Keratinocyte (primary cell): ENCODE measurements at regions not wholly inside any gene's neighbourhood (a gene's known extent, or its start where the extent isn't known, plus 50 kb on each side); places are given as distances from the start of the nearest gene placed in this dataset.
"Not testable (repeated sequence)": the region's sequence is repeated elsewhere in the genome, so short reads cannot be mapped to it uniquely, and the experiment has no call there.

Source experiments
- DNase-seq: peaks from one replicate; pipeline ENCODE4 v3.0.0-alpha.2; 2011; ENCODE audit warnings: low read depth, missing footprints, low spot score
- FAIRE-seq: peaks from 2 replicates; lab custom pipeline; 2011; peaks lifted over from hg19 to GRCh38; lab: Jason Lieb, UNC
- H2AFZ ChIP-seq: 2 replicates; pipeline ENCODE4 v1.6.0; 2012; ENCODE audit warnings: low read length, control low read depth, inconsistent platforms; ENCODE audit not compliant: control insufficient read depth
- H3K27ac ChIP-seq: 2 replicates; pipeline ENCODE4 v1.5.1; 2011; ENCODE audit warnings: low read length; ENCODE audit not compliant: control insufficient read depth, insufficient read depth
- H3K27me3 ChIP-seq: 3 replicates; pipeline ENCODE4 v1.6.0; 2011; ENCODE audit warnings: low read length; ENCODE audit not compliant: control insufficient read depth, insufficient read depth; ENCODE audit errors: extremely low read depth
- H3K36me3 ChIP-seq, 2 experiments: 2 replicates in 1 of 2; 3 replicates in 1 of 2; pipeline ENCODE4 v1.5.1; 2011; ENCODE audit warnings: low read length in 2 of 2, mild to moderate bottlenecking in 1 of 2; ENCODE audit not compliant: control insufficient read depth in 2 of 2, insufficient read depth in 2 of 2; ENCODE audit errors: extremely low read depth in 1 of 2
- H3K4me1 ChIP-seq: 3 replicates; pipeline ENCODE4 v1.5.1; 2011; ENCODE audit warnings: low read length; ENCODE audit not compliant: control insufficient read depth, insufficient read depth; ENCODE audit errors: extremely low read depth
- H3K4me2 ChIP-seq: 3 replicates; pipeline ENCODE4 v1.6.0; 2011; ENCODE audit warnings: low read depth, low read length; ENCODE audit not compliant: control insufficient read depth, insufficient read depth; ENCODE audit errors: extremely low read depth
- H3K4me3 ChIP-seq, 3 experiments: fragments of 200-600 bp in 1 of 3; sonication (generic) in 1 of 3; 2 replicates in 2 of 3; 3 replicates in 1 of 3; pipeline ENCODE4 v1.5.1; 2011 to 2016; ENCODE audit warnings: low read length in 3 of 3, mild to moderate bottlenecking in 3 of 3, control low read depth in 2 of 3, inconsistent platforms in 1 of 3, low read depth in 1 of 3, mixed read lengths in 1 of 3, mixed run types in 1 of 3, moderate library complexity in 1 of 3; ENCODE audit not compliant: control insufficient read depth in 2 of 3, insufficient read depth in 2 of 3; ENCODE audit errors: extremely low read depth in 1 of 3
- H3K79me2 ChIP-seq: 2 replicates; pipeline ENCODE4 v1.6.0; 2012; ENCODE audit warnings: low read length; ENCODE audit not compliant: control insufficient read depth, insufficient read depth
- H3K9ac ChIP-seq: 3 replicates; pipeline ENCODE4 v1.6.0; 2011; ENCODE audit warnings: low read length; ENCODE audit not compliant: control insufficient read depth, insufficient read depth; ENCODE audit errors: extremely low read depth
- H3K9me1 ChIP-seq: 3 replicates; pipeline ENCODE4 v1.6.0; 2011; ENCODE audit warnings: low read length; ENCODE audit not compliant: control insufficient read depth, insufficient read depth; ENCODE audit errors: extremely low read depth
- H3K9me3 ChIP-seq: 2 replicates; pipeline ENCODE4 v1.5.1; 2012; ENCODE audit warnings: low read depth, low read length; ENCODE audit not compliant: control insufficient read depth
- H4K20me1 ChIP-seq: 3 replicates; pipeline ENCODE4 v1.6.0; 2011; ENCODE audit warnings: low read length; ENCODE audit not compliant: control insufficient read depth, insufficient read depth; ENCODE audit errors: extremely low read depth
- dilution Hi-C: fragments of 300-500 bp; cut with MboI; formaldehyde crosslinking; loops from one replicate; pipeline ENCODE4 v1.7.0; 2020; ENCODE audit warnings: low sequenced_read_pairs; ENCODE audit not compliant: extremely low pct_ligation_motif_present

DNA sequence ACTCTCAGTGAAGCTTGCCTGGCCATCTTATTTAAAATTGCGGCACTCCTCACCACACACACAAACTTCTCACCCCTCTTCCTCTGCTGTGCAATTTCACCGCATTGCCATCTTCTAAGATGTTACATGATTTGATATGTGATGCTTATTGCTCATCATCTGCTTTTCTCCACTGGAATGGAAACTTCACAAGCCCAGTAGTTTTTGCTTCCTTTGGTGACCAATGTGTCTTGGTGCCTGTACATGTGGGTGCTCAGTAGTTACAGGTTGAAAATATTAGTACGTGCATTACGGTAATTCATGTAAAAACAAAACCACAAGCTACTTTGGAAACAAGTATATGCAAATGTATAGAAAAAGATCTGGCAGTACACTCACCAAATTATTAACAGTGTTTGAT is 99.2 kb downstream of the SPDYE17 start:
- H3K4me1 ChIP-seq, DNase-seq, H3K36me3 ChIP-seq, H3K4me2 ChIP-seq, H3K27ac ChIP-seq, H3K9me3 ChIP-seq, H3K79me2 ChIP-seq, H4K20me1 ChIP-seq, dilution Hi-C loops, H3K9ac ChIP-seq, H2AFZ ChIP-seq, H3K4me3 ChIP-seq, H3K27me3 ChIP-seq, H3K9me1 ChIP-seq: not testable (repeated sequence)
- FAIRE-seq: peak; percentile 41

- H3K4me2 ChIP-seq, H4K20me1 ChIP-seq, H3K79me2 ChIP-seq, H2AFZ ChIP-seq, H3K9ac ChIP-seq, H3K4me3 ChIP-seq, H3K9me1 ChIP-seq, DNase-seq, dilution Hi-C loops, H3K4me1 ChIP-seq, H3K27ac ChIP-seq, H3K36me3 ChIP-seq, H3K27me3 ChIP-seq, H3K9me3 ChIP-seq: not testable (repeated sequence)
- FAIRE-seq: peak; percentile 69
Observed at GRCh38 chr7:76931441-76931840, 100.7 kb downstream of the SPDYE17 start.

- dilution Hi-C loops, H3K9me3 ChIP-seq, H3K9ac ChIP-seq, DNase-seq, H3K27ac ChIP-seq, H3K79me2 ChIP-seq, H4K20me1 ChIP-seq, H3K9me1 ChIP-seq, H3K27me3 ChIP-seq, H3K4me2 ChIP-seq, H3K4me3 ChIP-seq, H3K36me3 ChIP-seq, H2AFZ ChIP-seq, H3K4me1 ChIP-seq: not testable (repeated sequence)
- peak; percentile 67 for FAIRE-seq
Observed at GRCh38 chr7:76930416-76930815, 101.7 kb downstream of the SPDYE17 start.

DNA sequence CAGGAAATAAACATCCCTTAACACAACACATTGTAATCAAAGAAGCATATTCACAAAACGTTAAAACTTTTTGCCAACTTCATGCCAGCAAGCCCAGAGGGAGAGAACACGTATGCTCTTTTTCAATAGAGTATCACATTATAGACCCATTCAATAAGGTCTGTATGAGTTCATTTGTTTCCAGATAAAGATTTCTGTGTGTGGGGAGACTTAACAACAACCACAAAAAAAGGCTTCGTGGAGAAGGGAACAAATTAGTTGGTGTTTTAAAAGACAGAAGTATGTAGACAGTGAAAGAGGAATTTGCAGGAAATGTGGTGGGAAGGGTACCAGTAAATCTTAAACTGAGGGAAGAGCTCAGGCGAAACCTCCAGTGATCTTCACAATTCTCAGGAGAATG is 103.4 kb downstream of the SPDYE17 start:
- H4K20me1 ChIP-seq, H3K9me3 ChIP-seq, H3K9me1 ChIP-seq, H3K4me3 ChIP-seq, dilution Hi-C loops, H2AFZ ChIP-seq, DNase-seq, H3K36me3 ChIP-seq, H3K4me1 ChIP-seq, H3K27ac ChIP-seq, H3K4me2 ChIP-seq, H3K79me2 ChIP-seq, H3K27me3 ChIP-seq, H3K9ac ChIP-seq: not testable (repeated sequence)
- peak; percentile 69 for FAIRE-seq

- H4K20me1 ChIP-seq, dilution Hi-C loops, H3K27me3 ChIP-seq, H3K79me2 ChIP-seq, H3K4me1 ChIP-seq, H3K9me1 ChIP-seq, H3K4me3 ChIP-seq, H3K9ac ChIP-seq, H3K9me3 ChIP-seq, DNase-seq, H3K4me2 ChIP-seq, H3K36me3 ChIP-seq, H2AFZ ChIP-seq, H3K27ac ChIP-seq: not testable (repeated sequence)
- peak; percentile 87 for FAIRE-seq
Observed at GRCh38 chr7:76927741-76928393, 104.3 kb downstream of the SPDYE17 start.
